ENCODE measurements at regions not wholly inside any gene's neighbourhood (a gene's known extent, or its start where the extent isn't known, plus 50 kb on each side); places are given as distances from the start of the nearest gene placed in this dataset.
"Not testable (repeated sequence)": the region's sequence is repeated elsewhere in the genome, so short reads cannot be mapped to it uniquely, and the experiment has no call there.

DNA sequence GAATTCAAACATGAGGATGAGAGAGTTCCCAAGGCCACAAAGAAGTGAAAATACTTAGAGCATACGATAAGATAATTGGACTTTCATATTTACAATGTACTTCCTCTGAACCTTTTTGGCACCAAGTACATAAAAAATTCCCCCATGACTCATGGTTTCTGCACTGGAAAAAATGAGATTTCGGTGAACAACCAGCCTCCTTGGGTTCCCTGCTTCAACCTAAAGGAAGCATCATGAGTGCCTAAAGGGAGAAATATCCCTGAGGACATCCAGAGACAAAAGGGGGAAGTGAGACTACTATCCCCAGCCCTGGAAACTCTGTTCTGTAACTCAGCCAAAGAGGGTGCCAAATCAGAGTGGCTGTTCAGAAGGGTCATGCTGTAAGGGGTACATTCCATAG lies 562.7 kb upstream of the SLC39A10 start:
- Histone ChIP-seq H3K36me3 (ENCODE audit: control insufficient read depth in 1 of 2, insufficient read depth in 2 of 2, low read length in 1 of 2) (no peaks in the 10 kb centered on the region), H3K27ac (ENCODE audit: low read depth in 1 of 2, low read length in 2 of 2) (no peak overlapping the region), H3K9me3 (ENCODE audit: control insufficient read depth, low read length) (no peaks in the 10 kb centered on the region), H3K4me3 (ENCODE audit: low read length in 2 of 2) (no peak overlapping the region), H3K4me1 (ENCODE audit: control insufficient read depth in 1 of 2, insufficient read depth in 2 of 2, low read length in 2 of 2) (no peaks in the 10 kb centered on the region), H3K27me3 (ENCODE audit: control insufficient read depth in 1 of 2, insufficient read depth in 2 of 2, low read length in 1 of 2) (no peaks in the 10 kb centered on the region)
- intact Hi-C loops (cut with DNase I) = no loop called here
- ATAC-seq (ENCODE audit: low FRiP score) (no peak), DNase-seq (no peak)
- 70 to 79% methylated on average over 2 of the region's 2 CpGs for WGBS, 2 donors

DNA sequence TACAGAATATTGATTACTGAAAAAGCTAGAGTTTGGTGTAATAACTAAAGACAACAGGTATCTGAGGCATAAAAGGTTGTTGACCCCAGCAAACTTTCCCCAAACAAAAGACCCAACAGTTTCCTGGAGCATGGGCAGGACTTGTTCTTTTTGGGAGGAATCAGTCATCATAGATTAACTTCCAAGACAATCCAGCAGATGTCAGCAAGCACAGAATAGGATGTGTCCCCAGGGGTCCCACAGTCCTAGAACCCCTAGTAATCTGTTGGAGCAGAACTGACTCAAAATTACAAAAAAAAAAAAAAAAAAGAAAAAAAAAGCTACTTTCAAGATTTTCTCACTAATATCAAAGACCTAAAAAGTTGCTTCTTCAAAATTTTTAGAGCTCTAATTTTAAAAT lies 564.7 kb upstream of the SLC39A10 start:
- no peak overlapping the region for H3K4me3 ChIP-seq (ENCODE audit: low read length in 2 of 2)
- intact Hi-C loops (cut with DNase I) = no loop called here
- no peaks in the 10 kb centered on the region for H3K4me1 ChIP-seq (ENCODE audit: control insufficient read depth in 1 of 2, insufficient read depth in 2 of 2, low read length in 2 of 2)
- no peak overlapping the region for H3K27ac ChIP-seq (ENCODE audit: low read depth in 1 of 2, low read length in 2 of 2)
- no peaks in the 10 kb centered on the region for H3K36me3 ChIP-seq (ENCODE audit: control insufficient read depth in 1 of 2, insufficient read depth in 2 of 2, low read length in 1 of 2)
- ATAC-seq (ENCODE audit: low FRiP score) = no peak
- H3K9me3 ChIP-seq (ENCODE audit: control insufficient read depth, low read length) = no peaks in the 10 kb centered on the region
- no peak for DNase-seq
- H3K27me3 ChIP-seq (ENCODE audit: control insufficient read depth in 1 of 2, insufficient read depth in 2 of 2, low read length in 1 of 2) = no peaks in the 10 kb centered on the region

DNA sequence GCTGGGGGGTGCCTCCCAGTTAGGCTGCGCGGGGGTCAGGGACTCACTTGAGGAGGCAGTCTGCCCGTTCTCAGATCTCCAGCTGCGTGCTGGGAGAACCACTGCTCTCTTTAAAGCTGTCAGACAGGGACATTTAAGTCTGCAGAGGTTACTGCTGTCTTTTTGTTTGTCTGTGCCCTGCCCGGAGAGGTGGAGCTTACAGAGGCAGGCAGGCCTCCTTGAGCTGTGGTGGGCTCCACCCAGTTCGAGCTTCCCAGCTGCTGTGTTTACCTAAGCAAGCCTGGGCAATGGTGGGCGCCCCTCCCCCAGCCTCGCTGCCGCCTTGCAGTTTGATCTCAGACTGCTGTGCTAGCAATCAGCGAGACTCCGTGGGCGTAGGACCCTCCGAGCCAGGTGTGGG lies 584.2 kb upstream of the SLC39A10 start:
- H3K36me3 ChIP-seq (ENCODE audit: control insufficient read depth in 1 of 2, insufficient read depth in 2 of 2, low read length in 1 of 2); ATAC-seq (ENCODE audit: low FRiP score); H3K9me3 ChIP-seq (ENCODE audit: control insufficient read depth, low read length); DNase-seq; intact Hi-C loops (cut with DNase I); H3K27ac ChIP-seq (ENCODE audit: low read depth in 1 of 2, low read length in 2 of 2); H3K4me3 ChIP-seq (ENCODE audit: low read length in 2 of 2); H3K4me1 ChIP-seq (ENCODE audit: control insufficient read depth in 1 of 2, insufficient read depth in 2 of 2, low read length in 2 of 2); H3K27me3 ChIP-seq (ENCODE audit: control insufficient read depth in 1 of 2, insufficient read depth in 2 of 2, low read length in 1 of 2): not testable (repeated sequence)
- 57 to 68% methylated on average over 6 to 8 of the region's 13 CpGs for WGBS, 2 donors

DNA sequence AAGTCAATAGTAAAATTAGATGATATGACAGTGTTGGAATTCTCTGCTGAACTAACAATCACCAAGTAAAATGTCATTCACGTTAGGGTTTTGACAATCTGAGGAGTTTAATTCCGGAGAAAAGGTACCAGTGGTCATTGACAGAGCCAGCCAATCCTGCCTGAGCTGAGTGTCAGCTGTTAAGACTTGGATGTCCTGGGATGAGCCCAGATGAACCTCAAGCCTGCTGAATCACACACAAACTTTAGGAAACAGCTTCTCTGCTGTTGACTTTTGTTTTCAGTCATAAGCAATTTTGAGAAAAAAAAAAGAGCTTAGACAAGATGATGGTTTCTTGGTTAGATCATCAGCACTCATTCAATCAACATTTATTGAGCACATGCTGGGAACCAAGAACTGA lies 600.0 kb upstream of the SLC39A10 start:
- intact Hi-C loops (cut with DNase I) = no loop called here
- no peak overlapping the region for H3K27ac ChIP-seq (ENCODE audit: low read depth in 1 of 2, low read length in 2 of 2)

DNA sequence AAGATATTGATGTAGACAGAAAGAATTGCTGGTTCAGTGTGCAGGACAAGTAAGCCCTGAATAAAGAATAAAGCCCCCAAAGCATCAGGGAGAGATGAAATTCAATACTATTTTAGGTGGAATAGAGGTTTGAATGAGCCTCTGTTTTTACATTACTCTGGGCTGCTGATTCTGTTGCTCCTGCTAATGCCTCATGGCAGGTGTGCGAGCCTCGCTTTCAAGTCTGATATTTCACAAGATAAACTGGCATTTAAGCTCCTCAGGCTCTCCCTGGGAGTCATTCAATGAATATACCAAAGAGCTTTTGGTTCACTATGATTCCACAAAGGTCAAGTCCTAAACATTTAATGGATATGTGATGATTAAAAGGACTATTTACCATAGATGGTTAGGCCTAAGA lies 601.0 kb upstream of the SLC39A10 start:
- H3K4me3 ChIP-seq (ENCODE audit: low read length in 2 of 2) = no peak overlapping the region
- WGBS, 2 donors = 84 to 95% methylated on average over 2 of the region's 2 CpGs
- no peaks in the 10 kb centered on the region for H3K27me3 ChIP-seq (ENCODE audit: control insufficient read depth in 1 of 2, insufficient read depth in 2 of 2, low read length in 1 of 2)
- no peaks in the 10 kb centered on the region for H3K9me3 ChIP-seq (ENCODE audit: control insufficient read depth, low read length)
- H3K36me3 ChIP-seq (ENCODE audit: control insufficient read depth in 1 of 2, insufficient read depth in 2 of 2, low read length in 1 of 2) = no peaks in the 10 kb centered on the region
- no peaks in the 10 kb centered on the region for H3K4me1 ChIP-seq (ENCODE audit: control insufficient read depth in 1 of 2, insufficient read depth in 2 of 2, low read length in 2 of 2)
- DNase-seq (no peak), ATAC-seq (ENCODE audit: low FRiP score) (no peak)
- no peak overlapping the region for H3K27ac ChIP-seq (ENCODE audit: low read depth in 1 of 2, low read length in 2 of 2)
- intact Hi-C loops (cut with DNase I) = no loop called here

More for the DNA sequence above, 600.0 kb upstream of the SLC39A10 start:
- Histone ChIP-seq H3K4me1 (ENCODE audit: control insufficient read depth in 1 of 2, insufficient read depth in 2 of 2, low read length in 2 of 2) (no peaks in the 10 kb centered on the region), H3K27me3 (ENCODE audit: control insufficient read depth in 1 of 2, insufficient read depth in 2 of 2, low read length in 1 of 2) (no peaks in the 10 kb centered on the region), H3K36me3 (ENCODE audit: control insufficient read depth in 1 of 2, insufficient read depth in 2 of 2, low read length in 1 of 2) (no peaks in the 10 kb centered on the region), H3K9me3 (ENCODE audit: control insufficient read depth, low read length) (no peaks in the 10 kb centered on the region), H3K4me3 (ENCODE audit: low read length in 2 of 2) (no peak overlapping the region)
- ATAC-seq (ENCODE audit: low FRiP score) (no peak), DNase-seq (no peak)
- WGBS, 2 donors = 58 to 72% methylated on average over 2 of the region's 2 CpGs

DNA sequence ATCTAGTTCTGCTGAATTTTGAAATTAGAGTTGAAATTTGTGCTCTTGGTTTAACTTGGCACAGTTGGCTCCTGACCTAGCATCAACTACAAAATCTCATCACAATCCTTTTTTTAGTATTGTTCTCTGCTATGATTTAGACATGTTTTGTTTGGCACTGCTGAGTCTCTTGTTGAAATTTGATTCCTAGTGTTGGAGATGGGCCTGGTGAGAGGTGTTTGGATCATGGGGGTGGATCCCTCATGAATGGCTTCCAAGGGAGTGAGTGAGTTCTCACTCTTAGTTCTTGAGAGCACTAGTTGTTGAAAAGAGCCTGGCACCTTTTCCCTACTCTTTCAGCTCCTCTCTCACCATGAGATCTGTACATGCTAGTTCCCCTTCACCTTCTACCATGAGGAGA lies 605.6 kb upstream of the SLC39A10 start:
- DNase-seq (no peak), ATAC-seq (ENCODE audit: low FRiP score) (no peak)
- Histone ChIP-seq H3K27ac (ENCODE audit: low read depth in 1 of 2, low read length in 2 of 2) (no peak overlapping the region), H3K36me3 (ENCODE audit: control insufficient read depth in 1 of 2, insufficient read depth in 2 of 2, low read length in 1 of 2) (no peaks in the 10 kb centered on the region), H3K9me3 (ENCODE audit: control insufficient read depth, low read length) (no peaks in the 10 kb centered on the region), H3K4me1 (ENCODE audit: control insufficient read depth in 1 of 2, insufficient read depth in 2 of 2, low read length in 2 of 2) (no peaks in the 10 kb centered on the region), H3K27me3 (ENCODE audit: control insufficient read depth in 1 of 2, insufficient read depth in 2 of 2, low read length in 1 of 2) (no peaks in the 10 kb centered on the region), H3K4me3 (ENCODE audit: low read length in 2 of 2) (no peak overlapping the region)
- intact Hi-C loops (cut with DNase I) = no loop called here

DNA sequence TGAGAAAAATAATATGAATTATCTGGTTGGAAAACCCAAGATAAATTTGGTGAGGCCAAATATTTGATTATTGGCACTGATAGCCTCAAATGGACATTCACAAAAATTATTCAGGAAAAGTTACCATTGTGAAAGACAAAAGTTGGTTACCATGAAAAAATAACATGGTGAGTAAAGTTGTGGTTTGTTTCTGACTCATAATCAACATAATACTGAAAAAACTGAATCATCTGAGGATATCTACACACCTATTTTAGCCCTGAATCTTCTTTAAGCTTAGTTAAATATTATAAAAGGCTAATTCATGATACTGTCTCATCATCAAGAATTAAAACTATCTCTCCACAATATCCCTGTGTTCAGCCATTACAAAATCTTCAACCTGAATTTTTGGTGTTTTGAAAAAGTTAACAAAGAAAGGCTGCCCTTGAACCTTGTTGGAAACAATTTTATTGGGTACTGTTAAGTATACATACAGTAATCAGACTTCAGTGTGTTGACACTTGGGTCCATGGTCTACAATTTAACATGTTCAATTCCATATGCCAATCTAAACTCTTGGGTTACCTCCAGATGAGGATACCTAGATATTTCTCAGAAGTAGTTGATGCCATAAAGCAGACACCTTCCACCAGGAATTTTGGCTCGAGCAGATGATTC lies 607.5 kb upstream of the SLC39A10 start:
- no peak for DNase-seq
- H3K9me3 ChIP-seq (ENCODE audit: control insufficient read depth, low read length) = no peaks in the 10 kb centered on the region
- H3K27me3 ChIP-seq (ENCODE audit: control insufficient read depth in 1 of 2, insufficient read depth in 2 of 2, low read length in 1 of 2) = no peaks in the 10 kb centered on the region
- H3K4me1 ChIP-seq (ENCODE audit: control insufficient read depth in 1 of 2, insufficient read depth in 2 of 2, low read length in 2 of 2) = no peaks in the 10 kb centered on the region
- WGBS, 2 donors = 79 to 97% methylated on average over 1 of the region's 1 CpG
- no peak for ATAC-seq (ENCODE audit: low FRiP score)
- H3K36me3 ChIP-seq (ENCODE audit: control insufficient read depth in 1 of 2, insufficient read depth in 2 of 2, low read length in 1 of 2) = no peaks in the 10 kb centered on the region
- intact Hi-C loops (cut with DNase I) = no loop called here
- H3K27ac ChIP-seq (ENCODE audit: low read depth in 1 of 2, low read length in 2 of 2) = no peak overlapping the region
- no peak overlapping the region for H3K4me3 ChIP-seq (ENCODE audit: low read length in 2 of 2)

DNA sequence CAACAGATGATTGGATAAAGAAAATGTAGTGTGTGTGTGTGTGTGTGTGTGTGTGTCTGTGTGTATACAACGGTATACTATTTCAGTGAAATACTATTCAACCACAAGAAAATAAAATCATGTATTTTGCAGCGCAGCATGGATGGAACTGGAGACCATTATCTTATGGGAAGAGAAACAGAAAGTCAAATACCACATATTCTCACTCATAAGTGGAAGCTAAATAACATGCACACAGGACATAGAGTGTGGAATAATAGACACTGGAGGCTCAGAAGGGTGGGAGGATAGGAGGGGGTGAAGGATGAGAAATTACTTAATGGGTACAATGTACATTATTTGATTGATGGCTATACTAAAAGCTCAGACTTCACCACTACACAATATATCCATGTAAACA lies 609.1 kb upstream of the SLC39A10 start:
- intact Hi-C loops (cut with DNase I) = no loop called here
- no peak overlapping the region for H3K27ac ChIP-seq (ENCODE audit: low read depth in 1 of 2, low read length in 2 of 2)
- H3K27me3 ChIP-seq (ENCODE audit: control insufficient read depth in 1 of 2, insufficient read depth in 2 of 2, low read length in 1 of 2) = no peaks in the 10 kb centered on the region
- no peaks in the 10 kb centered on the region for H3K36me3 ChIP-seq (ENCODE audit: control insufficient read depth in 1 of 2, insufficient read depth in 2 of 2, low read length in 1 of 2)
- no peaks in the 10 kb centered on the region for H3K4me1 ChIP-seq (ENCODE audit: control insufficient read depth in 1 of 2, insufficient read depth in 2 of 2, low read length in 2 of 2)
- no peak for ATAC-seq (ENCODE audit: low FRiP score)
- DNase-seq = no peak
- H3K9me3 ChIP-seq (ENCODE audit: control insufficient read depth, low read length) = no peaks in the 10 kb centered on the region
- WGBS, 2 donors = 88 to 90% methylated on average over 2 of the region's 2 CpGs
- no peak overlapping the region for H3K4me3 ChIP-seq (ENCODE audit: low read length in 2 of 2)

DNA sequence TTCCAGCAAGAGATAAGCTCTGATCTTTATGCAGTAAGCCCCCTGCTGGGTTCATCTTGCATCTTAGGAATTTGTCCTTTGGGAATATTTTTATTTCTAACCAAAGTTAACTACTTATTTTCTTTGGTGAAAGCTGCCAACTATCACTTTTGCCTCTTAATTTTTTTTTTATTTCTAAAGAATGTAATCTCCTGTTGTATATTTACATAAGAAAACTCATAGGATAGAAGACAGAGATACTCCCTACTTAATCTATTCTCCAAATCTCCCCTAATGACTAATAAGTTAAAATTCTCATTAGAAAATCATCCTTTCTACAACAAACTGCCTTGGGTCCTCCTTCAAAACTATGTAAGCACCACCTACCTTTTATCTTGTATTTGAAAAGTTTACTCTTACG lies 612.2 kb upstream of the SLC39A10 start:
- H3K27me3 ChIP-seq (ENCODE audit: control insufficient read depth in 1 of 2, insufficient read depth in 2 of 2, low read length in 1 of 2) = no peaks in the 10 kb centered on the region
- WGBS, 2 donors = 92 to 95% methylated on average over 1 of the region's 1 CpG
- DNase-seq (no peak), ATAC-seq (ENCODE audit: low FRiP score) (no peak)
- H3K9me3 ChIP-seq (ENCODE audit: control insufficient read depth, low read length) = no peaks in the 10 kb centered on the region
- H3K36me3 ChIP-seq (ENCODE audit: control insufficient read depth in 1 of 2, insufficient read depth in 2 of 2, low read length in 1 of 2) = no peaks in the 10 kb centered on the region
- intact Hi-C loops (cut with DNase I) = no loop called here
- H3K27ac ChIP-seq (ENCODE audit: low read depth in 1 of 2, low read length in 2 of 2) = no peak overlapping the region
- no peak overlapping the region for H3K4me3 ChIP-seq (ENCODE audit: low read length in 2 of 2)
- H3K4me1 ChIP-seq (ENCODE audit: control insufficient read depth in 1 of 2, insufficient read depth in 2 of 2, low read length in 2 of 2) = no peaks in the 10 kb centered on the region

Measured in aorta (tissue), 5 donors.